Endodermal cell (in vitro differentiated cells): ENCODE measurements at regions not wholly inside any gene's neighbourhood (a gene's known extent, or its start where the extent isn't known, plus 50 kb on each side); places are given as distances from the start of the nearest gene placed in this dataset.

Experiments
- DNase-seq: peaks from one replicate; pipeline ENCODE4 v3.0.0-alpha.2; 2017
- H3K27ac ChIP-seq: 2 replicates; pipeline ENCODE4 v1.5.1; 2013; ENCODE audit warnings: mild to moderate bottlenecking, low read depth, low read length, moderate library complexity
- H3K27me3 ChIP-seq: 2 replicates; pipeline ENCODE4 v1.6.1; 2013; ENCODE audit warnings: mild to moderate bottlenecking, low read length, moderate library complexity; ENCODE audit not compliant: insufficient read depth, control insufficient read depth, poor library complexity, severe bottlenecking
- H3K36me3 ChIP-seq: 2 replicates; pipeline ENCODE4 v1.7.0; 2013; ENCODE audit warnings: mild to moderate bottlenecking, low read length, moderate library complexity; ENCODE audit not compliant: control insufficient read depth, insufficient read depth
- H3K4me1 ChIP-seq: one replicate; pipeline ENCODE4 v1.7.0; 2013; ENCODE audit warnings: low read length; ENCODE audit not compliant: control insufficient read depth, insufficient read depth
- H3K4me3 ChIP-seq: 2 replicates; pipeline ENCODE4 v1.5.1; 2013; ENCODE audit warnings: mild to moderate bottlenecking, low read length, moderate library complexity
- H3K9ac ChIP-seq: 2 replicates; pipeline ENCODE4 v1.6.1; 2013; ENCODE audit warnings: mild to moderate bottlenecking, low read length, moderate library complexity; ENCODE audit not compliant: poor library complexity, severe bottlenecking; ENCODE audit errors: extremely low read depth
- H3K9me3 ChIP-seq: 2 replicates; pipeline ENCODE4 v1.6.1; 2013; ENCODE audit warnings: mild to moderate bottlenecking, low read length, moderate library complexity; ENCODE audit not compliant: control insufficient read depth
- H3K27ac Mint-ChIP-seq: 2 replicates; pipeline ENCODE4 v1.8.0; 2020; ENCODE audit warnings: mixed read lengths
- H3K27me3 Mint-ChIP-seq: 2 replicates; pipeline ENCODE4 v1.8.0; 2021; ENCODE audit warnings: mild to moderate bottlenecking, mixed read lengths; ENCODE audit not compliant: insufficient read depth
- H3K36me3 Mint-ChIP-seq: 2 replicates; pipeline ENCODE4 v1.8.0; 2020; ENCODE audit warnings: low read depth, mixed read lengths
- H3K4me1 Mint-ChIP-seq: 2 replicates; pipeline ENCODE4 v1.8.0; 2020; ENCODE audit warnings: mixed read lengths
- H3K4me3 Mint-ChIP-seq: 2 replicates; pipeline ENCODE4 v1.8.0; 2020; ENCODE audit warnings: mild to moderate bottlenecking, moderate library complexity, mixed read lengths
- H3K9me3 Mint-ChIP-seq: 2 replicates; pipeline ENCODE4 v1.8.0; 2020; ENCODE audit warnings: mild to moderate bottlenecking, mixed read lengths
- WGBS, 2 experiments: methylation state at CpG; one replicate each; pipeline versions ENCODE4 v1.1.5 to v1.1.7; 2013; ENCODE audit warnings: missing lambda C conversion rate in 2 of 2, mixed read lengths in 1 of 2; ENCODE audit not compliant: insufficient coverage in 1 of 2, insufficient read length in 1 of 2; 5-methylcytosine and 5-hydroxymethylcytosine counted together
- TF ChIP-seq, protein P1 (sequence below): fragments of 200-600 bp; sonication (generic); conservative IDR thresholded peaks from 2 replicates; pipeline ENCODE4 v1.5.0; 2021; ENCODE audit warnings: antibody characterized with exemption, mild to moderate bottlenecking

DNA sequence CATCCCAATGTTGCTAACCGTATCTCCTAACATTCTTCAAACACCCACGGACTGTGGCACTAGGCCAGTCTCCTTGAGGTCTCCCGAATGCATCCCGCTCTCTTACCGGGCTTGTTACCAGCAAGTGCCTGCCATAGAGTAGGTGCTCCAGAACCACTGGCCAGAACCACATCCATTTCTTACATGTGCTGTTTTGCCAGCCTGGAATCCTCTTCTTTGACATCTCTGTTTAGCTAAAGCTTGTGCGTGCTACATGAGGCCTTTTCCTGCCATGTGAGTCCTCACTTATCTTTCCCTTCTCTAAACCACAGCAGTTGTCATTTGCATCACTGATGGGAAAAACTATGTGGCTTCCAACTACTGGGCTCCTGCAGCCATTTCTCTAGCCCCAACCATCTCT is 397.4 kb downstream of the PCNX1 start:
- no peaks in the 10 kb centered on the region for H3K27me3 ChIP-seq
- H3K4me1 ChIP-seq = no peaks in the 10 kb centered on the region
- no peaks in the 10 kb centered on the region for H3K27me3 Mint-ChIP-seq
- no peak overlapping the region for H3K4me3 Mint-ChIP-seq
- H3K9me3 ChIP-seq = peaks cover 16% of the 10 kb centered on the region
- H3K27ac Mint-ChIP-seq = no peak overlapping the region
- peaks cover 7% of the 10 kb centered on the region for H3K9me3 Mint-ChIP-seq
- WGBS, 2 experiments = 83% methylated on average over 6 of the region's 6 CpGs
- H3K9ac ChIP-seq = no peak overlapping the region
- H3K27ac ChIP-seq = no peak overlapping the region
- TF ChIP-seq, protein P1, sequence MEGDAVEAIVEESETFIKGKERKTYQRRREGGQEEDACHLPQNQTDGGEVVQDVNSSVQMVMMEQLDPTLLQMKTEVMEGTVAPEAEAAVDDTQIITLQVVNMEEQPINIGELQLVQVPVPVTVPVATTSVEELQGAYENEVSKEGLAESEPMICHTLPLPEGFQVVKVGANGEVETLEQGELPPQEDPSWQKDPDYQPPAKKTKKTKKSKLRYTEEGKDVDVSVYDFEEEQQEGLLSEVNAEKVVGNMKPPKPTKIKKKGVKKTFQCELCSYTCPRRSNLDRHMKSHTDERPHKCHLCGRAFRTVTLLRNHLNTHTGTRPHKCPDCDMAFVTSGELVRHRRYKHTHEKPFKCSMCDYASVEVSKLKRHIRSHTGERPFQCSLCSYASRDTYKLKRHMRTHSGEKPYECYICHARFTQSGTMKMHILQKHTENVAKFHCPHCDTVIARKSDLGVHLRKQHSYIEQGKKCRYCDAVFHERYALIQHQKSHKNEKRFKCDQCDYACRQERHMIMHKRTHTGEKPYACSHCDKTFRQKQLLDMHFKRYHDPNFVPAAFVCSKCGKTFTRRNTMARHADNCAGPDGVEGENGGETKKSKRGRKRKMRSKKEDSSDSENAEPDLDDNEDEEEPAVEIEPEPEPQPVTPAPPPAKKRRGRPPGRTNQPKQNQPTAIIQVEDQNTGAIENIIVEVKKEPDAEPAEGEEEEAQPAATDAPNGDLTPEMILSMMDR = no peak
- DNase-seq = no peak
- no peaks in the 10 kb centered on the region for H3K36me3 ChIP-seq
- H3K4me3 ChIP-seq = no peak overlapping the region
- no peaks in the 10 kb centered on the region for H3K36me3 Mint-ChIP-seq
- H3K4me1 Mint-ChIP-seq = no peaks in the 10 kb centered on the region

DNA sequence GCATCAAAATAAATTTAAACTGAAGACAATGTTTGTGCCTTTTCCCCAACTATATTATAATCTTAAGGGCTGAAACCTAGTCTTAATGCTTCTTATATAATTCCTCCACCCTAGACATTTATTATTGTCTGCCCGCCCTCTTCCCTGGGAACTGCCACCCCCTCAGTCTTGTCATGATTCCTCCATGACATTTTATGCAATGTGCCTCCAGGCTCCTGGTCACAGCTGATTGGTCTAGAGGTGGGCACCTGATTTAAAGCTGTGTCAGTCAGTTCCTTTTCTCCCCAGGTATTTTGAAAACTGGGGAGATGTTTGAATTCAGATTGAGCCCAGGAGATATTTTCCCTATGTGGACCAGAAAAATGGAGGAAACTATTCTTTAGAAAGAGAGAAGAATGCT is 401.4 kb downstream of the PCNX1 start:
- H3K27me3 Mint-ChIP-seq = no peaks in the 10 kb centered on the region

DNA sequence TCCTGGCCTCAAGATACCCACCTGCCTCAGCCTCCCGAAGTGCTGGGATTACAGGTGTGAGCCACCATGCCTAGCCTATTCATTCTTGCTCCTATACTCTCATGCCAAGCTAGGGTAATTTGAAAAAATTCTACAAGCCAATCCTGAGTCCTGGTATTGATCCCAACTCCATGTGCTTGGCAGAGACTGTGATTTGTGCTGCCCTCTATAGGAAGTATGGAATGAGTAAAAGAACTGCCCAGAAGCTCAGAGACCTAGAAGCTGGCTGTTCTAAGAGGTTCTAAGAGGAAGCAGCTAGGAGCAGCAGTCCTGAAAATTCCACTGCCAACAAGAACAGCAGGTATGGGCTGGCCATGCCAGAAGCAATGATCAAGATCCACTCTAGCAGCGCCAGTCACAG is 402.5 kb downstream of the PCNX1 start:
- no peak overlapping the region for H3K27ac Mint-ChIP-seq
- Histone ChIP-seq H3K9ac (no peak overlapping the region), H3K9me3 (peaks cover 20% of the 10 kb centered on the region), H3K36me3 (no peaks in the 10 kb centered on the region), H3K27me3 (no peaks in the 10 kb centered on the region), H3K4me1 (no peaks in the 10 kb centered on the region), H3K27ac (no peak overlapping the region), H3K4me3 (no peak overlapping the region)
- TF ChIP-seq, protein P1 = peak; percentile 73
- no peak for DNase-seq
- no peaks in the 10 kb centered on the region for H3K4me1 Mint-ChIP-seq
- H3K4me3 Mint-ChIP-seq = no peak overlapping the region
- no peaks in the 10 kb centered on the region for H3K36me3 Mint-ChIP-seq
- H3K27me3 Mint-ChIP-seq = no peaks in the 10 kb centered on the region
- 94 to 100% methylated on average over 2 of the region's 2 CpGs for WGBS, 2 experiments
- peaks cover 4% of the 10 kb centered on the region for H3K9me3 Mint-ChIP-seq

More for the DNA sequence above, 401.4 kb downstream of the PCNX1 start:
- Histone ChIP-seq H3K27ac (no peak overlapping the region), H3K9me3 (peaks cover 23% of the 10 kb centered on the region), H3K4me1 (no peaks in the 10 kb centered on the region), H3K27me3 (no peaks in the 10 kb centered on the region), H3K36me3 (no peaks in the 10 kb centered on the region), H3K4me3 (no peak overlapping the region), H3K9ac (no peak overlapping the region)
- 96 to 100% methylated on average over 1 of the region's 1 CpG for WGBS, 2 experiments
- TF ChIP-seq, protein P1 = no peak
- Mint-ChIP-seq H3K4me1 (no peaks in the 10 kb centered on the region), H3K36me3 (no peaks in the 10 kb centered on the region), H3K4me3 (no peak overlapping the region), H3K27ac (no peak overlapping the region), H3K9me3 (peaks cover 8% of the 10 kb centered on the region)
- DNase-seq = no peak
